ENCODE measurements at regions not wholly inside any gene's neighbourhood (a gene's known extent, or its start where the extent isn't known, plus 50 kb on each side); places are given as distances from the start of the nearest gene placed in this dataset.

- TF ChIP-seq, protein P1, sequence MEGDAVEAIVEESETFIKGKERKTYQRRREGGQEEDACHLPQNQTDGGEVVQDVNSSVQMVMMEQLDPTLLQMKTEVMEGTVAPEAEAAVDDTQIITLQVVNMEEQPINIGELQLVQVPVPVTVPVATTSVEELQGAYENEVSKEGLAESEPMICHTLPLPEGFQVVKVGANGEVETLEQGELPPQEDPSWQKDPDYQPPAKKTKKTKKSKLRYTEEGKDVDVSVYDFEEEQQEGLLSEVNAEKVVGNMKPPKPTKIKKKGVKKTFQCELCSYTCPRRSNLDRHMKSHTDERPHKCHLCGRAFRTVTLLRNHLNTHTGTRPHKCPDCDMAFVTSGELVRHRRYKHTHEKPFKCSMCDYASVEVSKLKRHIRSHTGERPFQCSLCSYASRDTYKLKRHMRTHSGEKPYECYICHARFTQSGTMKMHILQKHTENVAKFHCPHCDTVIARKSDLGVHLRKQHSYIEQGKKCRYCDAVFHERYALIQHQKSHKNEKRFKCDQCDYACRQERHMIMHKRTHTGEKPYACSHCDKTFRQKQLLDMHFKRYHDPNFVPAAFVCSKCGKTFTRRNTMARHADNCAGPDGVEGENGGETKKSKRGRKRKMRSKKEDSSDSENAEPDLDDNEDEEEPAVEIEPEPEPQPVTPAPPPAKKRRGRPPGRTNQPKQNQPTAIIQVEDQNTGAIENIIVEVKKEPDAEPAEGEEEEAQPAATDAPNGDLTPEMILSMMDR (IDR thresholded peaks at IDR 0.05; ENCODE audit: control extremely low read depth in 1 of 3, insufficient read depth in 1 of 3, low read depth in 1 of 3, low read length in 3 of 3): no peak
- no peak for TF ChIP-seq RAD21 (IDR thresholded peaks at IDR 0.05 in 1 of 2, conservative IDR thresholded peaks at IDR 0.05 in 1 of 2; ENCODE audit: low read depth in 2 of 2, low read length in 2 of 2)
- no peak for TF ChIP-seq POLR2AphosphoS5 (IDR thresholded peaks at IDR 0.05; ENCODE audit: low read depth, low read length)
- no peak for TF ChIP-seq EGR1 (IDR thresholded peaks at IDR 0.05; ENCODE audit: borderline replicate concordance, low read depth, low read length)
- no peak for TF ChIP-seq EZH2 (IDR thresholded peaks at IDR 0.05; ENCODE audit: low read depth, low read length, severe bottlenecking)
- no peak for TF ChIP-seq CTBP2 (IDR thresholded peaks at IDR 0.05; ENCODE audit: borderline replicate concordance, insufficient read depth, insufficient read length, low read length)
- TF ChIP-seq EP300 (IDR thresholded peaks at IDR 0.05; ENCODE audit: borderline replicate concordance in 1 of 2, low read depth in 2 of 2, low read length in 2 of 2): no peak
- TF ChIP-seq CEBPB (IDR thresholded peaks at IDR 0.05; ENCODE audit: low read depth, low read length): no peak
- TF ChIP-seq RXRA (IDR thresholded peaks at IDR 0.05; ENCODE audit: insufficient read depth, low read depth, low read length): no peak
- TF ChIP-seq TBP (IDR thresholded peaks at IDR 0.05; ENCODE audit: low read depth, low read length): no peak
- TF ChIP-seq TAF7 (optimal IDR thresholded peaks at IDR 0.05; ENCODE audit: borderline replicate concordance, low read depth, low read length): no peak
- no peak for TF ChIP-seq SIX5 (IDR thresholded peaks at IDR 0.05; ENCODE audit: low read depth, low read length)
- no peak for TF ChIP-seq HDAC2 (IDR thresholded peaks at IDR 0.05; ENCODE audit: borderline replicate concordance in 1 of 2, low read depth in 2 of 2, low read length in 2 of 2)
Observed at GRCh38 chr13:61146158-61146557, 269.5 kb downstream of the PCDH20 start.
